GM21528 (cell line): ENCODE measurements at regions not wholly inside any gene's neighbourhood (a gene's known extent, or its start where the extent isn't known, plus 50 kb on each side); places are given as distances from the start of the nearest gene placed in this dataset.

Experiments used
- ATAC-seq: cut with Tn5 transposase; IDR thresholded peaks from one replicate; pipeline ENCODE4 v1.9.1; 2021; ENCODE audit warnings: mild to moderate bottlenecking, moderate library complexity; ENCODE audit not compliant: unreplicated experiment, low FRiP score

DNA sequence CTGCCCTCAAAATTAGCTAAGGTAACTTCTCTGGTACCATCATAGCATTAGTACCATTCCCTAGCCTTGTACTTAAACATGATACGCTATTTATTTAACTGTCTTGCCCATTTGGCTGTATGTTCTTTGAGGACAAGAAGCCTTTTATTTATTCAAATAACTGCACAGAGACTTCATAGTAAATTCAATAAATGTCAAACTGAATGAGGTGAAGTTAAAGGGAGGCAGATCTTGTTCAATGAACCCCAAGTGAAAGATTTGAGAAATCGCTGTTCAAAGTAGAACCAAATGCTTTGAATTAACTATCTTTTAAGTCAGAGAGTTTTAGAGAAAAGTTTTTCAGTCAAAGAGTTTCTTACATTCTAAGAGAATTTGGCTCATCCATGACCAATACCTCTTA is 203.6 kb downstream of the GXYLT1 start:
- ATAC-seq = no peak

DNA sequence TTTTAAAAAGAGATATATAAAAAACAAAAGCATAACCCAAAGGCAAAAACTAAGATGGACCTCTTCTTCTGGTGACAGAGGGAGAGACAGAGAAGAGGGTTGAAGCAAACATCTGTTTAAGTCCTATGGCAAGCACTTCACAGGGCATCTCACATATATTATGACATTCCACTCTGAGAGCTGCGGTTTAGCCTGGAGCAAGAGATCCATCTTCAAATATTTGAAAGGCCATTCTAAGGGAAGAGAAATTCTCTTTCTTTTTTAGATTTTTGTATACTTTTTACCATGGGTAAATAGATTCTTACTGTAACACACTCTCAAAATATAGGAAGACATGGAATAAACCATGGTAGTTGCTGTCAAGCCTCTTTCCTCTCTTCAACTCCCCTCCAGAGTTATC is 204.1 kb downstream of the GXYLT1 start:
- ATAC-seq = no peak

DNA sequence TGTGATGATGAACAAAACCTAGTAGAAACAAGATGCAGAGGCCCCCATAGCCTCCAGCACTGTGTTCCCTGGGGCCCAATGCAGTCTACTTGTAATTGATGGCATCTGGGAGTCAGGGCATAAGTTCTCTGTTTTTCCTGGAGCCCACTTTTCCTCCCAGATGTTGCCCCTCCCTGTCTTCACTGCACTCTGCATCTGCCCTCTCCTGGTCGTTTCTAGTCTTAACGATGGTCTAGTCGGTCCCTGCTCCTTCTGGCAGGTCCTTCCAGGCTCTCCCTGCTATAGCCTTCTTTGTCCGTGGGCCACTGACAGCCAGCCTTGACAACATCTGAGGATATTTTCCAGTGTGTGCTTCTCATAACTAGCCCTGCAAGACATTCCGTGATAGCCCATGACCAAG is 208.3 kb downstream of the GXYLT1 start:
- no peak for ATAC-seq

DNA sequence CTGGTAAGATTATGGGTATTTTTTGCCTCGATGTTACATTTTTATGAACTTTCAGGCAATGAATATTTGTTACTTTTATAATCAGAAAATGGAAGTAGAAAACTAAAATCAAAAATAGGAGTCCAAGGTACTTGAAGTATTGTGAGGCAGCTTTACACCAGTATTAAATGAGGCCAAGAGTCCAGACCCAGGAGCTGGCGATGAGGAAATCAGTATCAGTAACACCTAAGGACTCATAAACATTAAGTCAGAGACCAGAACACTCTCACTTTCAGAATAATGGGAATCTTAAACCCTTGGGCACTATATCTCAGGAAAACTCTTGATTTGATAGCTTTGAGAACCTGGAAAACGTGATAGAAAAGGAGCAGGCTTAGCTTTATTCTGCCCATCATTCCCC is 208.8 kb downstream of the GXYLT1 start:
- ATAC-seq = no peak

DNA sequence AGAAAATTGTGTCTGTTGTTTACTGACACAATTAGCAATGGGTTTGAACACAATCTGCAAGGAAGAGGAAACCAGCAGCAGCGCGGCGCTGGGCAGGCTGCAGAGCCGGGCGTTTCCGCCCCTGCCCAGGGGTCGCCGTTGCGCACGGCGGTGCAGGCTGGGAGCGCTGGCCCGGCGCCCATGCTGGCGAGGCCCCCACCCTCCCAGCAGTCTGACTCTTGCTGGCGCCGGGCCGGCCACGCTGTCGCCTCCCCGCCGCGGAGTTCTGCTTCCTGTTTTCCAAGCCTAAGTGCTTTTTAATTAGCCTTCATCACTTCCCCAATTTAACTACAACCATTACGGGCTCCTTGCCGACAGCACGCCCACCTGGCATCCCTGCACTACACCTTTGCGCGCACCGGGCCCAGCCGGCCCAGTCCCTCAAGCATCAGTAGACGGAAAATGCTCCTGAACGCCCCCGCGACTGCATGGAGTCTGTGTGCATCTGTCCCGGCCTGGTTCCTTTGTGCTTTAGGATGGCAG is 212.1 kb downstream of the GXYLT1 start:
- peak; percentile 48 for ATAC-seq

DNA sequence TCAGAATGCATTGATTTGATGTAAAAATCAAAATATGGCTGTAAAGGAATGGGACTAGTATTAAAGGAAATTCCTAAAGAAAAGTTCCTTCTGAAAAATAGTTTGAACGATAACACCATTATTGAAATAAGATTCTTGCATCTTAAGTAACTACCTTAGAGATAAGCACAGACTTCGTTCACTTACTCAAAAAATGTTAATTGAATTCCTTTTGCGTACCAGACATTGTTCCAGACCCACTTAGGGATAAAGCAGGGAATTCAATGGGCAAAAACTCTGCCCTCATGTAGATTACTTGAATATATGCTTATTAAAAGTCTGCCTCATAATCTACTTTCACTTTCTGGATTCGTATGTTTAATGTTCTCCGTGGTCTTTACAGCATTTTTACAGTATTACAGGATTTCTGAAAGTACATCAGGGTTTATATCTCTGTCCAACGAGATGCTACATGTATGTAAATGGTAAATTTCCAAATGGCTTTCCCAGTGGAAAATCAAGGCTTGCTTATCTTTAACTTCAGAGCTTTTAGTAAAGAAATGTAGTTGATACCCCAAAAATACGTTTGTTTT is 213.7 kb downstream of the GXYLT1 start:
- ATAC-seq = no peak

DNA sequence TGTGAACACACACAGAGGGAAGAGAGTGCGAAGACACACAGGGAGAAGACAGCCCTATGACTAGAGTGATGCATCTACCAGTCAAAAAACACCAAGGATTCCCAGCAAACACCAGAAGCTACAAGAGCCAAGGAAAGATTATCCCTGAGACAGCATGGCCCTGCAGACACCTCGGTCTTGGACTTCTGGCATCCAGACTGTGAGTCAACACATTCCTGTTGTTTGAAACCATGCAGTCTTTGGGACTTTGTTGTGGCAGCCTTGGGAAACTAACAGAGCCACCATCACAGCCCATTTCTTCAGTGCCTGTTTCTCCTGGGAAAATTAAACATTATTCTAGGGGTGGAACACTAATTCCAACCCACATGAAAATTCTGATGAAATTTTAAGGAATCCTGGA is 220.6 kb downstream of the GXYLT1 start:
- ATAC-seq = no peak

DNA sequence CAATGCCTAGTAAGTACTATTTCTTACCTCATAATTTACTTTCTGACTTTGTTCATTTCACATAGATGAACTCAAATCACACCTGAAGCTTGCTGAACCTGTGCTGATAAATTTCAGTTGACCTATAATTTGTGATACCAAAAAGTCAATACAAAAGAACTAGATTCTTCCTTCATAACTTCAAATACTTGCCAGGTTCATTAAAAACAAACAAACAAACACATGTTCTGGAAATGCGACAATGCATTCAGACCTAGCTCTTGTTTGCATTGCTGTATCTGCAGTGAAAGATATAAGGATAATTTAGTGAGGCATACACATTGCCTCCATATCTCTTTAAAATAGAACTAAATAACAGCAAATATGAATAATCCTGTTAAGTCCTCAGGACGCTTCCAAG is 221.3 kb downstream of the GXYLT1 start:
- ATAC-seq = no peak

DNA sequence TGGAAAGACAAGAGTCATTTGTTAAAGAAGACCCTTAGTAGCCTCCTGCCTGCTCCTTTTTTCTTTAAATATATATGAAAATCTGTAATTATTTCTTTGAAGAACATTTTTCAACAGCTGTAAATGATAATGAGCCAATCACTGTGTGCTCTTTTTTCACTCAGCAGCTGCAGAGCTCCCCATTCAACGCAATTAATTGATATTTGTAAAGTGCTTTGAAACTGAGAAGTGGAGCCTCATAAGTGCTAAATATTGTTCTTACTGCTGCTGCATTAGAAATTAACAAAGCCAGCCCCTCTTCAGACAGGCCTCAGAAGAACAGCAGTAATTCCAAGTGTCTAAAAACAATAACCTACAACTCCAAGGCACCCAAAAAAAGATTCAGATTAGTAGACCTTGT is 224.3 kb downstream of the GXYLT1 start:
- ATAC-seq = no peak

DNA sequence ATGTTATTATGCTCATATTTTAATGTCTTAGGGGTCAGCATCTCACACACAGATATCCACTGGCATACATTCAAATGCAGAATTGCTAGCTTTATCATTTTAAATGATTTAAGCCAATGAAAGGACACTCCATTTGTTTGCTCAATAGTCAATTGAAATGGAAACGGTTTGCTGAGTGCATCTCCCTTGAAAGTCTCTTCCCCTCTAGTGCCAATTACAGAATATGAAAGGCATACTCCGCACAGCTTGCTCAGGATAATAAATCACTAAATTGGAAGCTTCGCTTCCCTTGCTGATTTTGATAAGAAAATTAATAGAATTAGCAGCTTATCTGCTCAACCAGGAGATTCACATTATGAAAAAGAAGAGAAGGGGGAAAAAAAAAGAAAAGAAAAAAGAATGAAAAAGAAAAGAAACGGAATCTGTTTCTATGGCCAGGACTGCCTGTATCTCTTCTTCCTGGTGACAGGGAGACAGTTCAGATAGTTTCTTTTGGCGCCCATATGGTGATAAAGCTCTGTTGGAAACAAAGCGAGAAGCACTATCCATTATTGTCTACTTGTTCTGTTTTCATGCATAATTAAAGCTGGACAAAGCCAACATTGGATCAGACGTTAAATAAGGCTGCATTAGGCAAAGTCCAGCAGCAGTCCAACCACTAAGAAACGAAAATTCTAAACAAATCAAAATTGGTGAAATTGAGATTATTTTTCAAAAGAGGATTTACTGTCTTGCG is 225.0 kb downstream of the GXYLT1 start:
- ATAC-seq = no peak

DNA sequence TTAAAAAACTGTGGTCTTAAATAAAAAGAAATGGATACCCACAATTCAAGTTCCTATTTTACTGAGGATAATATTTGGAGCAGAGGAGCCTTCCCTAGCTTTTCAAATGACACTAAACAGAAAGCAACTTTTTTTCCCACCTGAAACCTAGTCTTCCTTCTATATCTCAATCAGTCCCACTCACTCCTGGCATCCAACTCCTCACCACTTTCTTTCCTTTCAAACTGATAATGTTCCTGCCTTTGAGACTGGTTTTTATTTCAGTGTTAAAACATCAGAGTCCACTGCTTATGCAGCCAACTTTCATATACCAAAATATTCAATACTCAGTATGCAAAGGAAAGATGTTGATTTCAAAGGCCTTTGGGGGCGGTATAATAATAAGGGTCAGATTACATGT is 225.6 kb downstream of the GXYLT1 start:
- ATAC-seq = no peak

DNA sequence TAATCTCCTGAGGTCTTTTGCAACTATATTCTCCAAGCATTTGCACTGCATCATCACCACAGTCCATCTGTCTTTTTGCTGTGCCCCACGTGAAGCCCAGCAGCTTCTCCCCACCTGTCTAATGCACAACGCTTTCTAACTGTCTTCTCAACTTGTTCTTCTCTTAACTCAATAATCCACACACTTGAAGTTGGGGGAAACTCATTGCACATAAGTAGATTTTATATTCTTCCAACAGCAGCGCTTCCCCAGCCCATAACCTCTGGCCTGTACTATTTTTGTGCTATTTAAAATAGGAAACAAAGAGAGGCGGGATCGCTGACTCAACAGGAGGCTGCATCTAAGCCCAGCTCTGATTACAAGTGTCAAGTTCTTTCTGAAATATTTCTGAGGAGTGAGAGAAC is 226.7 kb downstream of the GXYLT1 start:
- no peak for ATAC-seq

DNA sequence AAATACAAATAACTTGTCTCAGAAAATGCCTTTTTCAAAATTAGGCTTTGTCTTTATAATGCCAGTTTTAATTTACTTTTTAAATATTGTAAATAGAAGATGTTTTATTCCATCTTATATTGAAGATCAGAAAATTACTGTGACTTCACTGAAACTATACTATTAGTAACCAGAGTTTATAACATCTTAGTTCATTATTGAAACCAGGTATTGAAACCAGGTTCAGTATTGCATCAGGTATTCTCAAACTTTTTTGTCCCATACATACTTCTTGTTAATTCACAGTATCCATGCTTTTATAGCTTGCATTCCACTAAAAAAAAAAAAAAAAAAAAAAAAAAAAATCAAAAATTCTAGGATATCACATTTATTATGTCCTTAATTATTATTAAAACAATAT is 227.5 kb downstream of the GXYLT1 start:
- ATAC-seq = no peak

DNA sequence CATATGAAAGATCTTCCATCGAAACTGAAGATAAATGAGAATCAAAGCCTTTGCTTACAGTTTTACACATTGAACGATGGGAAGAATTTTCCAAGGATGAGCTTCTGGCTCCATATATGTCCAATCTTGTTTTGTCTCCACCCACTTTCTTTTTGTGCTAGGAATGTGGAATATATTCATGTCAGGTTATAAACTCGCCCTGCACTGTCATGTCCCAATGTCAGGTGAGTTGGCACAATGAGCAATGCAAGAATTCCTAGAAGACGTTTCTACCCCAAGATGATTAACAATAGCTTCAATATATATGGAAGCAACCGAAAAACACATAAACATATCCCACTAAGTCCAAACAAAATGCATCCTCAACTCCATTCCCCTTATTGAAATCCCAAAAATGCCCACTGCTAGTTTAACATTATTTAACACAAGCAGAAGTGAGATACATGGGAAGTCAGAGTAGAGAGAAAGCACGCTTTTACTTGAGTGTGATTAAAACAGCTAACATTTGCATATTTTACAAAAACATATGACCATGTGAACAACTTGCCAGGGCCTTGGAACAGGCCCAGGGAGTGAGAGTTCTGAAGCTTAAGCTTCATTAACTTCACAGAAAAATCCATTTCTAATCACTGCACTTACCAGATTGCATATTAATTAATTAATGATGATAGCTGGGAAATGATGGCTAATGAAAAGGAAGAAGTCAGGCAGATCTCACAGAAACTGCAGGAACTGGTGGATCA is 233.9 kb downstream of the GXYLT1 start:
- no peak for ATAC-seq

DNA sequence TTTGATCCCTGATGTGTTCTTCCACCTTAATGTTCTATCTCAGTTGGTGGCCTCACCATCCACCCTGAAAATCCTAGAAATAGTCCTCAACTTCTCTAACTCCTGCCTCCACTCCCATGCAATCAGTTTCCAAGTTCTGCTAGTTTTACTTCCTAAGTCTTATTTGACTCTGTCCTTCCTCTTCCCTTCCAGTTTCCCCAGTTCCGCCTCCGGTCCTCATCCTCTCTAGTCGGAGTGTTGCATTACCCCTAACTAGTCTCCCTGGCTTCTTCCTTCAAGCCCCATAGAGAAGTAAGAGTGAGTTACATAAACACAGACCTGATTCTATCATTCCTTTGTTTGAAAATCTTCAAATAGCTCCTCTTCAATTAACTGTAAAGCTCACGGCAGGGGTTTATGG is 236.5 kb downstream of the GXYLT1 start:
- ATAC-seq = no peak

DNA sequence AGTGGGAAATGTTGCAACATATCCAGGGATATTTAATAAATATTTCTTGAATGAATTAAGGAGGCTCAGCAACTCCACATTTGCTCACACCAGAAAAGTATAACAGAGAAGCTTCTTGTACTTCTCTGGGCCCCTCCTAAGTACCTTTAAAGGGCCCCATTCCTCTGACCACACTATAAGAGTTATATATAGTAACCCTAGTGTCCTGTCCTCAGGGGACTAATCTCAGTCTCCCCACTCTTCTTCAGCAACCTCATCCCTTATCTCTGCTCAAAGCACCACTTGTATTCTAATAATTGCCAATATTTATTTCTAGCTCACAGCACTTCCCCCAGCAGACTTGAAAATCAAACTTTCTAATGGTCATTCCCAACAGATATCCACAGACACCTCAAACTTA is 237.1 kb downstream of the GXYLT1 start:
- no peak for ATAC-seq

DNA sequence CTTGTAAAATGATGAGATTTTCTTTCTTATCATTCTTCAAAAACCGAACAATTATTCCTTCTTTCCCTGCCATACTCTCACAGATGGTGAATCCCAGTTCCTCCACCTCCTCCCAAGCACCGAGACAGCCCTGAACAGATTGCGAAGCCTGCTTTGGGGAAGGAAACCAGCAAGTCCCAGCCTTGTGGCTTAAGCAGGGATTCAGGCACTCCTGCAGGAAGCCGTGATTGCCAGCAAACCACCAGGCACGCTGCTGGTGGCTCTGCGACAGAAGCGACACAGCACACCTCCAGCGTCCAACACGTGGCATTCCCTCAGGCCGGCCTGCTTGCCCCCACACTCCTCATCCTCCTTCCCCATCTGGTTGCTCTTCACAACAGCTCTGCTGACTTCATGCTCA is 237.7 kb downstream of the GXYLT1 start:
- ATAC-seq = no peak

DNA sequence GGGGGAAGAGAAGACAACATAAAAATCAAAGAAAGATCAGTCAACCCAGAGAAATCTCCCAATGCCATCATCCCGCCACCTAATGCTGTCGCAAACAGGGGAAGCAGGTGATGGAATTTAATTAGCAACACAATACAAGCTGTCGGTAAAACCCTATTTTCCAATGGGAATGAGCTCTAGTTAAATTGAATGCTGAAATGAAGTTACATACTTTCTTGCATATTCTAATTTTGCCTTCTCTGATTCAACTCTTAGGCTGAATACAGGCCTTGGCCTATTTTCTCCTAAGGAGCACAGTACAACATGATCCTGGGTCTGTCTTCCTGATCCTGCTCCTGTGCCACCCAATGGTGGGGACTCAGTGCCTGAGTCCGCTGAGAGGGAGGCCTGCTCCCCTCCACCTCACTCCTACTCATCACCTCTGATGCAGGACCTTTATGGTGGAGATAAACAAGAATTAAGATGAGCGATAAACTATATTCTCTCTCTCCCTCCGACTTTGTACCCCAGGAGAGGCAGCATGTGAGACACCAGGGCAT is 238.8 kb downstream of the GXYLT1 start:
- ATAC-seq = no peak

DNA sequence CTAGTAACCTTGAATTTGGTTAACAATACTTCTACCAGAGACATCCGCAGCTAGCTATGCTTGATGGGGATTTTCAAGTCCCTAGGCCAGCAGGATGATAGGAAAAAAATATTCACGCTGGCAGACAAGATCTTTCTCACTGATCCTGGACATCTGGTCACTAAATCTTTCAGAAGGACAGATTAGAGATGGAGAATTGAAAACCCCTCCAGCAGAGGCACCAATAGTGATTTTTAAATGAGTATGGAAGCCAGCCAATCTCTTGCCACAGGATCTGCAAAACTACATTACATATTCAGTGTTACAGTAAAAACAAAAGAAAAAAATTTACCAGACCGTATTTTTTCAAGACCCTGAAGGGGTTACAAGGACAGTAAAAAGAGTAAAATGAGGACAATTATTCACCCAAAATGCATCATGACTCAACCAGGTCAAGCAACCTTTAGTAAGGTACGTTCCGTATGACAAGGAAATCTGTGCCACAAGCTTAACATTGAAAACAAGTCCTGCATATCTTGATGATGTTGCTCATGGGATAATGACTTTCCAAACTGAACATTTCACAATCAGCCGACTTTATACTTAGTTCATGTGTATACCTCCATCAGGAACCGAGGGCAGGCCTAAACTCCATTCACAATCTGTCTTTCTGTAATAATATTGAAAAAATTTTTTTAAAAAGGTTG is 239.5 kb downstream of the GXYLT1 start:
- no peak for ATAC-seq

DNA sequence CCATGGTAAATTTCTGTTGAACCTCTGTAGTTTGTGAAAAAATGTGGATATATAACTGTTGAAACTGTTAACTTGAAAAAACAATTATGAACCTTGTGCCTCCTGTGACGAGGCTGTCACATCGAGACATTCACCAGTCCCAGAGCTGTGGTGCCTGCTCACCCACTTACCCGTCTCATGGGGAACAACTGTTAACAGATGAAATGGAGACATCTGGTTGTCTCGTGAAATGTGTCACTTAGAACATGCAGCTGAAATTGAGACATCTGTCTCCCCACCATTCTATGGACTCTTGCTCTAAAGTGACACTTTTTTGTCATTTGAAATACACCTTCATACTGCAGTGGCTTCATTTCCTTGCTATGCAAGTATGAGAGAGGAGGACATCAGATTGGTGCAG is 240.6 kb downstream of the GXYLT1 start:
- ATAC-seq = no peak
